ENCODE measurements at regions not wholly inside any gene's neighbourhood (a gene's known extent, or its start where the extent isn't known, plus 50 kb on each side); places are given as distances from the start of the nearest gene placed in this dataset.
"Not testable (repeated sequence)": the region's sequence is repeated elsewhere in the genome, so short reads cannot be mapped to it uniquely, and the experiment has no call there.

GRCh38 chr2:77873506-77873905 lies 351.3 kb upstream of the LRRTM4 start:
- BruUV-seq (replicated peaks), result no TSS peak
- POLR2A ChIA-PET, result no interaction called here
- ATAC-seq (no peak), DNase-seq (ENCODE audit: low spot score) (no peak), FAIRE-seq (no peak)
- no peak overlapping the region for H3K9ac ChIP-seq (ENCODE audit: insufficient read depth, low read depth, low read length)
- no peaks in the 10 kb centered on the region for H3K36me3 ChIP-seq (replicated peaks in 1 of 2; ENCODE audit: control insufficient read depth in 1 of 2, insufficient read depth in 2 of 2, low read length in 2 of 2)
- H3K27ac ChIP-seq (ENCODE audit: extremely low read length, insufficient read depth, low read length), result no peak overlapping the region
- no peaks in the 10 kb centered on the region for H3K27me3 ChIP-seq (ENCODE audit: control insufficient read depth in 1 of 2, insufficient read depth in 2 of 2, low read length in 2 of 2)
- 97% methylated on average over 3 of the region's 3 CpGs for WGBS (ENCODE audit: low lambda C conversion rate)
- in situ Hi-C loops (cut with HindIII; ENCODE audit: extremely low pct_ligation_motif_present, low pct_unique_long_range_greater_than_20kb), result no loop called here
- H3K4me3 ChIP-seq (replicated peaks in 1 of 3; ENCODE audit: insufficient read depth in 1 of 3, low read depth in 2 of 3, low read length in 3 of 3), result no peak overlapping the region
- no peak overlapping the region for H2AFZ ChIP-seq (ENCODE audit: low read length)
- no peaks in the 10 kb centered on the region for H4K20me1 ChIP-seq (ENCODE audit: insufficient read depth, low read length)
- no peak for TF ChIP-seq ZNF329 (CRISPR knock-in tag; IDR thresholded peaks at IDR 0.05; ENCODE audit: low read depth)
- no peak for TF ChIP-seq MBD4 (IDR thresholded peaks at IDR 0.05; ENCODE audit: borderline replicate concordance, low read length)
- no peak for TF ChIP-seq BRD4 (CRISPR knock-in tag; IDR thresholded peaks at IDR 0.05)
- no peak for TF ChIP-seq ZMYM2 (CRISPR knock-in tag; IDR thresholded peaks at IDR 0.05)
- TF ChIP-seq ZNF235 (CRISPR knock-in tag; IDR thresholded peaks at IDR 0.05; ENCODE audit: borderline replicate concordance), result no peak
- TF ChIP-seq YEATS4 (CRISPR knock-in tag; IDR thresholded peaks at IDR 0.05; ENCODE audit: borderline replicate concordance), result no peak
- TF ChIP-seq ZNF777 (CRISPR knock-in tag; IDR thresholded peaks at IDR 0.05), result no peak
- TF ChIP-seq ZNF792 (CRISPR knock-in tag; IDR thresholded peaks at IDR 0.05), result no peak
- TF ChIP-seq, protein P1, sequence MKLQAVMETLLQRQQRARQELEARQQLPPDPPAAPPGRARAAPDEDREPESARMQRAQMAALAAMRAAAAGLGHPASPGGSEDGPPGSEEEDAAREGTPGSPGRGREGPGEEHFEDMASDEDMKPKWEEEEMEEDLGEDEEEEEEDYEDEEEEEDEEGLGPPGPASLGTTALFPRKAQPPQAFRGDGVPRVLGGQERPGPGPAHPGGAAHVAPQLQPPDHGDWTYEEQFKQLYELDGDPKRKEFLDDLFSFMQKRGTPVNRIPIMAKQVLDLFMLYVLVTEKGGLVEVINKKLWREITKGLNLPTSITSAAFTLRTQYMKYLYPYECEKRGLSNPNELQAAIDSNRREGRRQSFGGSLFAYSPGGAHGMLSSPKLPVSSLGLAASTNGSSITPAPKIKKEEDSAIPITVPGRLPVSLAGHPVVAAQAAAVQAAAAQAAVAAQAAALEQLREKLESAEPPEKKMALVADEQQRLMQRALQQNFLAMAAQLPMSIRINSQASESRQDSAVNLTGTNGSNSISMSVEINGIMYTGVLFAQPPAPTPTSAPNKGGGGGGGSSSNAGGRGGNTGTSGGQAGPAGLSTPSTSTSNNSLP (IDR thresholded peaks at IDR 0.05; ENCODE audit: low read depth, low read length), result no peak
- TF ChIP-seq POGZ (CRISPR knock-in tag; IDR thresholded peaks at IDR 0.05), result no peak
- TF ChIP-seq, protein P2, sequence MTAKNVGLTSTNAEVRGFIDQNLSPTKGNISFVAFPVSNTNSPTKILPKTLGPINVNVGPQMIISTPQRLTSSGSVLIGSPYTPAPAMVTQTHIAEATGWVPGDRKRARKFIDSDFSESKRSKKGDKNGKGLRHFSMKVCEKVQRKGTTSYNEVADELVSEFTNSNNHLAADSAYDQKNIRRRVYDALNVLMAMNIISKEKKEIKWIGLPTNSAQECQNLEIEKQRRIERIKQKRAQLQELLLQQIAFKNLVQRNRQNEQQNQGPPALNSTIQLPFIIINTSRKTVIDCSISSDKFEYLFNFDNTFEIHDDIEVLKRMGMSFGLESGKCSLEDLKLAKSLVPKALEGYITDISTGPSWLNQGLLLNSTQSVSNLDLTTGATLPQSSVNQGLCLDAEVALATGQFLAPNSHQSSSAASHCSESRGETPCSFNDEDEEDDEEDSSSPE (CRISPR knock-in tag; IDR thresholded peaks at IDR 0.05), result no peak
- TF ChIP-seq, protein P3, sequence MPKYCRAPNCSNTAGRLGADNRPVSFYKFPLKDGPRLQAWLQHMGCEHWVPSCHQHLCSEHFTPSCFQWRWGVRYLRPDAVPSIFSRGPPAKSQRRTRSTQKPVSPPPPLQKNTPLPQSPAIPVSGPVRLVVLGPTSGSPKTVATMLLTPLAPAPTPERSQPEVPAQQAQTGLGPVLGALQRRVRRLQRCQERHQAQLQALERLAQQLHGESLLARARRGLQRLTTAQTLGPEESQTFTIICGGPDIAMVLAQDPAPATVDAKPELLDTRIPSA (CRISPR knock-in tag; IDR thresholded peaks at IDR 0.05; ENCODE audit: borderline replicate concordance), result no peak
- no peak for TF ChIP-seq ZNF713 (CRISPR knock-in tag; IDR thresholded peaks at IDR 0.05)
- TF ChIP-seq CENPT (CRISPR knock-in tag; IDR thresholded peaks at IDR 0.05; ENCODE audit: low read depth), result no peak
- no peak for TF ChIP-seq ZFP36L2 (CRISPR knock-in tag; IDR thresholded peaks at IDR 0.05)
- no peak for TF ChIP-seq MTF2 (CRISPR knock-in tag; IDR thresholded peaks at IDR 0.05; ENCODE audit: borderline replicate concordance)
- no peak for TF ChIP-seq HDAC6 (IDR thresholded peaks at IDR 0.05; ENCODE audit: low read depth, low read length)
- H3K9me3 ChIP-seq (ENCODE audit: low read length), result no peaks in the 10 kb centered on the region
- CTCF ChIA-PET (ENCODE audit: low intra/inter-chr PET ratio, low total read pairs), result no interaction called here
- no peak overlapping the region for H3K4me2 ChIP-seq (ENCODE audit: low read depth, low read length)
- no peaks in the 10 kb centered on the region for H3K79me2 ChIP-seq (ENCODE audit: insufficient read depth, low read length)
- intact Hi-C loops (cut with micrococcal nuclease; ENCODE audit: unreplicated experiment), result no loop called here
- no peaks in the 10 kb centered on the region for H3K4me1 ChIP-seq (ENCODE audit: insufficient read depth, low read length)

DNA sequence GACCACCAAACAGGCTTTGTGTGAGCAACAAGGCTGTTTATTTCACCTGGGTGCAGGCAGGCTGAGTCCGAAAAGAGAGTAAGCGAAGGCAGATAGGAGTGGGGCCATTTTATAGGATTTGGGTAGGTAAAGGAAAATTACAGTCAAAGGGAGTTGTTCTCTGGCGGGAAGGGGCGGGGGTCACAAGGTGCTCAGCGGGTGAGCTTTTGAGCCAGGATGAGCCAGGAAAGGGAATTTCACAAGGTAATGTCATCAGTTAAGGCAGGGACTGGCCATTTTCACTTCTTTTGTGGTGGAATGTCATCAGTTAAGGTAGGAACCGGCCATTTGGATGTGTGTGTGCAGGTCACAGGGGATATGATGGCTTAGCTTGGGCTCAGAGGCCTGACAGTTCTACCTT lies 378.0 kb upstream of the LRRTM4 start:
- in situ Hi-C loops (cut with HindIII; ENCODE audit: extremely low pct_ligation_motif_present, low pct_unique_long_range_greater_than_20kb); POLR2A ChIA-PET; H3K36me3 ChIP-seq (replicated peaks in 1 of 2; ENCODE audit: control insufficient read depth in 1 of 2, insufficient read depth in 2 of 2, low read length in 2 of 2); H3K9ac ChIP-seq (ENCODE audit: insufficient read depth, low read depth, low read length); BruUV-seq (replicated peaks); FAIRE-seq; H3K27me3 ChIP-seq (ENCODE audit: control insufficient read depth in 1 of 2, insufficient read depth in 2 of 2, low read length in 2 of 2); H4K20me1 ChIP-seq (ENCODE audit: insufficient read depth, low read length); H3K79me2 ChIP-seq (ENCODE audit: insufficient read depth, low read length); DNase-seq (ENCODE audit: low spot score); H3K9me3 ChIP-seq (ENCODE audit: low read length); H3K4me2 ChIP-seq (ENCODE audit: low read depth, low read length); intact Hi-C loops (cut with micrococcal nuclease; ENCODE audit: unreplicated experiment); H3K4me3 ChIP-seq (replicated peaks in 1 of 3; ENCODE audit: insufficient read depth in 1 of 3, low read depth in 2 of 3, low read length in 3 of 3); H3K27ac ChIP-seq (ENCODE audit: extremely low read length, insufficient read depth, low read length); CTCF ChIA-PET (ENCODE audit: low intra/inter-chr PET ratio, low total read pairs); ATAC-seq; H3K4me1 ChIP-seq (ENCODE audit: insufficient read depth, low read length); H2AFZ ChIP-seq (ENCODE audit: low read length): not testable (repeated sequence)
- WGBS (ENCODE audit: low lambda C conversion rate), result 91% methylated on average over 6 of the region's 6 CpGs

All from HepG2 (cell line).